ENCODE measurements at regions not wholly inside any gene's neighbourhood (a gene's known extent, or its start where the extent isn't known, plus 50 kb on each side); places are given as distances from the start of the nearest gene placed in this dataset.

DNA sequence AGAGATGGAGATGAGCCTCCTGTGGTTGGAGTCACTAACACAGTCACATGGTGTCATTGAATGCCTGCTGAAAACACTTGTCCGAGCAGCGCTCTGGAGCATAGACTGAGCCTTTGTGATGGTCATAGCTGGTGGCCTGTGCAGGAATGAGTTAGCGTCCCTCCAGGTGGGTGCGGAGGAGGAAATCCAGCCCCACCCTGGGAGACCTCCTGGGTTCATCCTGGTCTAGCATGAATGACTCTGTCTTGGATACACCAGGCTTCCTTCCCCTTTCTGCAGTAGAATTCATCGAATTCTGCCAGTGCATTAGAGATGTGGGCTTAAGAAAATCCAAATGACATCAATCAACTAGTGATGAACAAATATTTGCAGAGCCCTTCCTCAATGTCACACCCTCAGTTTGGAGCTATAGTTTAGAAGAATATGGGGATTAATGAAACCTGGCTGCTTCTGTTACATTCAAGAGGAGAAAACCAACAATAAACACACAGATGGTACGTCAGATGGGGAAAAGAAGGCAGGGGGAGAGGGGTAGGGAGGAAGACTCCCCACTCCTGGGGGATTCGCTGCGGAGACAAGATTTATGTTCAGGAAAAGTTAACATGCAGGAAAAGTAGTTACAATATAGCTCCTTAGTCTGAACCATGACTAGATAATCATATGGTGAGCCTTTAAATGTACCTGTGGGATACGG is 136.7 kb downstream of the DDX1 start:
- TF ChIP-seq GLIS3 (CRISPR knock-in tag; IDR thresholded peaks at IDR 0.05) = no peak
- TF ChIP-seq ARNTL (CRISPR knock-in tag; IDR thresholded peaks at IDR 0.05; ENCODE audit: borderline replicate concordance, low read depth) = no peak
- TF ChIP-seq PPARA (CRISPR knock-in tag; IDR thresholded peaks at IDR 0.05; ENCODE audit: borderline replicate concordance) = no peak
- TF ChIP-seq, protein P1, sequence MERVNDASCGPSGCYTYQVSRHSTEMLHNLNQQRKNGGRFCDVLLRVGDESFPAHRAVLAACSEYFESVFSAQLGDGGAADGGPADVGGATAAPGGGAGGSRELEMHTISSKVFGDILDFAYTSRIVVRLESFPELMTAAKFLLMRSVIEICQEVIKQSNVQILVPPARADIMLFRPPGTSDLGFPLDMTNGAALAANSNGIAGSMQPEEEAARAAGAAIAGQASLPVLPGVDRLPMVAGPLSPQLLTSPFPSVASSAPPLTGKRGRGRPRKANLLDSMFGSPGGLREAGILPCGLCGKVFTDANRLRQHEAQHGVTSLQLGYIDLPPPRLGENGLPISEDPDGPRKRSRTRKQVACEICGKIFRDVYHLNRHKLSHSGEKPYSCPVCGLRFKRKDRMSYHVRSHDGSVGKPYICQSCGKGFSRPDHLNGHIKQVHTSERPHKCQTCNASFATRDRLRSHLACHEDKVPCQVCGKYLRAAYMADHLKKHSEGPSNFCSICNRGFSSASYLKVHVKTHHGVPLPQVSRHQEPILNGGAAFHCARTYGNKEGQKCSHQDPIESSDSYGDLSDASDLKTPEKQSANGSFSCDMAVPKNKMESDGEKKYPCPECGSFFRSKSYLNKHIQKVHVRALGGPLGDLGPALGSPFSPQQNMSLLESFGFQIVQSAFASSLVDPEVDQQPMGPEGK (CRISPR knock-in tag; IDR thresholded peaks at IDR 0.05; ENCODE audit: borderline replicate concordance) = no peak
- no peak for TF ChIP-seq CSDC2 (CRISPR knock-in tag; IDR thresholded peaks at IDR 0.05)
- TF ChIP-seq TOX (CRISPR knock-in tag; IDR thresholded peaks at IDR 0.05; ENCODE audit: borderline replicate concordance) = no peak
- TF ChIP-seq SNAI2 (CRISPR knock-in tag; IDR thresholded peaks at IDR 0.05) = no peak
